Heart left ventricle (tissue), 16 donors: ENCODE measurements at regions not wholly inside any gene's neighbourhood (a gene's known extent, or its start where the extent isn't known, plus 50 kb on each side); places are given as distances from the start of the nearest gene placed in this dataset.
"Not testable (repeated sequence)": the region's sequence is repeated elsewhere in the genome, so short reads cannot be mapped to it uniquely, and the experiment has no call there.

ENCODE experiments used
- ATAC-seq, 4 donors: fragments of 200-7000 bp; cut with Tn5 transposase; one replicate each; pipeline ENCODE4 v1.9.1; 2020 to 2022; ENCODE audit warnings: moderate library complexity in 4 of 4, mild to moderate bottlenecking in 3 of 4, moderate number of reproducible peaks in 1 of 4
- DNase-seq, 5 donors: peaks; one replicate each; pipeline ENCODE4 v3.0.0-alpha.2; 2020
- H3K27ac ChIP-seq, 12 donors: fragments of 200-600 bp; sonication (generic) in 4 of 12; one replicate each; pipeline versions ENCODE4 v1.5.0 to v1.8.0; 2016 to 2022; ENCODE audit warnings: mild to moderate bottlenecking in 2 of 12
- H3K27me3 ChIP-seq, 9 donors: fragments of 200-600 bp; sonication (generic) in 2 of 9; one replicate each; pipeline versions ENCODE4 v1.5.1 to v1.8.0; 2016 to 2022; ENCODE audit warnings: mild to moderate bottlenecking in 3 of 9
- H3K36me3 ChIP-seq, 9 donors: fragments of 200-600 bp; sonication (generic) in 2 of 9; one replicate each; pipeline versions ENCODE4 v1.5.0 to v1.8.0; 2018 to 2022; ENCODE audit warnings: mild to moderate bottlenecking in 2 of 9
- H3K4me1 ChIP-seq, 12 donors: fragments of 200-600 bp; sonication (generic) in 4 of 12; one replicate each; pipeline versions ENCODE4 v1.5.0 to v1.8.0; 2016 to 2022; ENCODE audit warnings: mild to moderate bottlenecking in 3 of 12
- H3K4me3 ChIP-seq, 12 donors: fragments of 200-600 bp; sonication (generic) in 4 of 12; one replicate each; pipeline versions ENCODE4 v1.5.0 to v1.8.0; 2017 to 2022; ENCODE audit warnings: mild to moderate bottlenecking in 9 of 12, moderate library complexity in 4 of 12
- H3K9me3 ChIP-seq, 12 donors: fragments of 200-600 bp; sonication (generic) in 4 of 12; one replicate each; pipeline versions ENCODE4 v1.5.0 to v1.8.0; 2016 to 2022; ENCODE audit warnings: mild to moderate bottlenecking in 1 of 12
- POLR2A ChIP-seq, 2 donors: fragments of 450-650 bp; IDR thresholded peaks; one replicate each; pipeline ENCODE4 v1.6.1; 2017; ENCODE audit warnings: antibody characterized with exemption in 2 of 2, mild to moderate bottlenecking in 2 of 2, moderate library complexity in 2 of 2
- WGBS, 4 donors: extraction: QIAGEN DNeasy Blood & Tissue Kit in 2 of 4; methylation state at CpG; one replicate each; pipeline versions ENCODE4 v1.1.5 to v1.1.7; 2013 to 2018; 5-methylcytosine and 5-hydroxymethylcytosine counted together
- intact Hi-C, 10 donors: fragments of 100-400 bp; cut with DNase I; formaldehyde crosslinking; loops; one replicate each; pipeline versions ENCODE4 v1.11.1 to v1.14.2; 2022
- TF ChIP-seq, protein P1 (sequence below), 12 donors: fragments of 200-600 bp; sonication (generic) in 4 of 12; IDR thresholded peaks; one replicate each; pipeline versions ENCODE4 v1.5.0 to v1.8.0; 2018 to 2022; ENCODE audit warnings: antibody characterized with exemption in 12 of 12, mild to moderate bottlenecking in 5 of 12
- donor health status: ischemic (EF 13 %, LVEDD 7.1; RV severe dilation, severe dysfunction).
- donor health status: healthy with polysubstance abuse.
- donor health status: DM: no; HTN: yes; CAD: no.
- donor health status: DM: no; HTN: no; CAD: no.
- donor health status: ischemic (EF 25% LVEDD 6.9; RV normal size, moderate dysfunction).
- donor health status: ischemic (EF 25% LVEDD 5.7; RV mildly dilated, moderate dysfunction).
- donor health status: healthy.
- donor health status: DM: yes; HTN: yes; CAD: no.
- donor health status: ischemic (EF 35%, LVEDD 5.7; RV mildly dilated, moderate dysfunction).
- donor health status: nonischemic (EF 11% LVEDD 7.7; RV severe dilation, severe dysfunction).
- donor health status: DM: yes; HTN: yes; CAD: no.
- donor health status: PGD.
- donor health status: ischemic (EF 29% LVEDD 5.4; RV normal size, mild dysfunction).
- donor health status: nonischemic (EF 23%, LVEDD 6.1; RV moderate dilation, normal function).

DNA sequence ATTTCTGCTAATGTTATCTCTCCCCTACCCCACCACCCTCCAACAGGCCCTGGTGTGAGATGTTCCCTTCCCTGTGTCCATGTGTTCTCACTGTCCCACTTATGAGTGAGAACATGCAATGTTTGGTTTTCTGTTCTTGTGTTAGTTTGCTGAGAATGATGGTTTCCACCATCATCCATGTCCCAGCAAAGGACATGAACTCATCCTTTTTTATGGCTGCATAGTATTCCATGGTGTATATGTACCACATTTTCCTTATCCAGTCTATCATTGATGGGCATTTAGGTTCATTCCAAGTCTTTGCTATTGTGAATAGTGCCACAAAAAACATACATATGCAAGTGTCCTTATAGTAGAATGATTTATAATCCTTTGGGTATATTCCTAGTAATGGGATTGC is 104.5 kb downstream of the ZNF33B start:
- intact Hi-C loops, H3K4me3 ChIP-seq, H3K27ac ChIP-seq, DNase-seq, H3K4me1 ChIP-seq, H3K27me3 ChIP-seq, ATAC-seq: not testable (repeated sequence)
- Histone ChIP-seq H3K9me3 (peaks cover 0 to 77% (median 41%) of the 10 kb centered on the region in 12 donors), H3K36me3 (peaks cover 0 to 23% (median 0%) of the 10 kb centered on the region in 9 donors)

DNA sequence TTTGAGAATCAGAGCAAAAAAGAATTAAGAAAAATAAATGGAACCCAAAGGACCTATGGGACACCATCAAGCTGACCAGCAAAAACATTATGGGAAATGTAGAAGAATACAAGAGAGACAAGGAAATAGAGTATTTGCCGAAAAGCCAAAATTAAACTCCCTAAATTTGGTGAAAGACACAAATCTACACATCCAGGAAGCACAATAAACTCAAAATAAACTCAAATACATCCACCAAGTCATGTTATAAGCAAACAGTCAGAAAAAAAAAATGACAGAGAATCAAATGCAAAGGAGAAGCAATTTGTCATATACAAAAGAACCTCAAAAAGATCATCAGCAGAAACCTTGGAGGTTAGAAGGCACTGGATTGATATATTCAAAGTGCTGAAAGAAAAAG is 105.4 kb downstream of the ZNF33B start:
- Histone ChIP-seq H3K36me3 (peaks cover 0 to 16% (median 0%) of the 10 kb centered on the region in 9 donors), H3K27me3 (no peaks in the 10 kb centered on the region), H3K4me1 (no peaks in the 10 kb centered on the region), H3K9me3 (peaks cover 0 to 74% (median 41%) of the 10 kb centered on the region in 12 donors), H3K4me3 (no peak overlapping the region), H3K27ac (no peak overlapping the region)
- intact Hi-C loops, result no loop called here
- ATAC-seq, result no peak
- TF ChIP-seq, protein P1, sequence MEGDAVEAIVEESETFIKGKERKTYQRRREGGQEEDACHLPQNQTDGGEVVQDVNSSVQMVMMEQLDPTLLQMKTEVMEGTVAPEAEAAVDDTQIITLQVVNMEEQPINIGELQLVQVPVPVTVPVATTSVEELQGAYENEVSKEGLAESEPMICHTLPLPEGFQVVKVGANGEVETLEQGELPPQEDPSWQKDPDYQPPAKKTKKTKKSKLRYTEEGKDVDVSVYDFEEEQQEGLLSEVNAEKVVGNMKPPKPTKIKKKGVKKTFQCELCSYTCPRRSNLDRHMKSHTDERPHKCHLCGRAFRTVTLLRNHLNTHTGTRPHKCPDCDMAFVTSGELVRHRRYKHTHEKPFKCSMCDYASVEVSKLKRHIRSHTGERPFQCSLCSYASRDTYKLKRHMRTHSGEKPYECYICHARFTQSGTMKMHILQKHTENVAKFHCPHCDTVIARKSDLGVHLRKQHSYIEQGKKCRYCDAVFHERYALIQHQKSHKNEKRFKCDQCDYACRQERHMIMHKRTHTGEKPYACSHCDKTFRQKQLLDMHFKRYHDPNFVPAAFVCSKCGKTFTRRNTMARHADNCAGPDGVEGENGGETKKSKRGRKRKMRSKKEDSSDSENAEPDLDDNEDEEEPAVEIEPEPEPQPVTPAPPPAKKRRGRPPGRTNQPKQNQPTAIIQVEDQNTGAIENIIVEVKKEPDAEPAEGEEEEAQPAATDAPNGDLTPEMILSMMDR (IDR thresholded peaks at IDR 0.05), result no peak
- no peak for TF ChIP-seq POLR2A (IDR thresholded peaks at IDR 0.05)
- 95 to 100% (median 96%) methylated on average over 1 of the region's 1 CpG for WGBS, 4 donors
- no peak for DNase-seq

GRCh38 chr10:42523098-42523497 is 115.3 kb downstream of the ZNF33B start:
- no peak overlapping the region for H3K27ac ChIP-seq

GRCh38 chr10:42519761-42520460 is 118.5 kb downstream of the ZNF33B start:
- DNase-seq (no peak), ATAC-seq (no peak)
- WGBS, 4 donors, result 88 to 99% (median 95%) methylated on average over 5 of the region's 5 CpGs
- Histone ChIP-seq H3K36me3 (peaks cover 3 to 56% (median 44%) of the 10 kb centered on the region in 9 donors), H3K4me1 (no peaks in the 10 kb centered on the region), H3K4me3 (no peak overlapping the region), H3K27me3 (no peaks in the 10 kb centered on the region), H3K27ac (no peak overlapping the region), H3K9me3 (peaks cover 0 to 100% (median 97%) of the 10 kb centered on the region in 12 donors)
- TF ChIP-seq, protein P1 (IDR thresholded peaks at IDR 0.05), result no peak
- TF ChIP-seq POLR2A (IDR thresholded peaks at IDR 0.05), result no peak
- intact Hi-C loops, result no loop called here

More at GRCh38 chr10:42523098-42523497, 115.3 kb downstream of the ZNF33B start:
- intact Hi-C loops, result no loop called here
- Histone ChIP-seq H3K36me3 (peaks cover 3 to 68% (median 44%) of the 10 kb centered on the region in 9 donors), H3K4me3 (no peak overlapping the region), H3K27me3 (no peaks in the 10 kb centered on the region), H3K4me1 (no peaks in the 10 kb centered on the region), H3K9me3 (peaks cover 0 to 92% (median 75%) of the 10 kb centered on the region in 12 donors)
- ATAC-seq, result no peak
- 95 to 99% (median 97%) methylated on average over 2 of the region's 2 CpGs for WGBS, 4 donors
- DNase-seq, result no peak
- TF ChIP-seq, protein P1 (IDR thresholded peaks at IDR 0.05), result no peak
- no peak for TF ChIP-seq POLR2A (IDR thresholded peaks at IDR 0.05)

DNA sequence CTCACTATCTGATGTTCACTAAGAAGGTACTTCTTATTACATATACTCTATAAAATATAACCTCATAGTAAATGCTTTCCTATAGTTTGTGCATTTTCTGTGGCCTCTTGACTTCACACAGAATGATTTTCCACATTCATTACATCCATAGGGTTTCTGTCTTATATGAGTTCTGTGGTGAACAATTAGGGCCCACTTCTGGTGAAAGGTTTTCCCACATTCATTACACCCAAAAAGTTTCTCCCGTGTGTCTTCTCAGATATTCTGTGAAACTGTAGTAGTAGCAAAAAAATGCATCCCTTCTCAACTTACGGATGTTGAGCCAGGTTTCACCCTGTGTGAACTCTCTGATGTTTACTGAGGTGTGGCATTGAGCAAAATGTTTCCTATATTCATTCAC is 119.3 kb downstream of the ZNF33B start:
- 95 to 98% (median 97%) methylated on average over 2 of the region's 2 CpGs for WGBS, 4 donors
- peaks cover 0 to 100% (median 99%) of the 10 kb centered on the region in 12 donors for H3K9me3 ChIP-seq
- no peak for DNase-seq
- H3K4me3 ChIP-seq, result no peak overlapping the region
- no peaks in the 10 kb centered on the region for H3K27me3 ChIP-seq
- intact Hi-C loops, result no loop called here
- no peak overlapping the region for H3K27ac ChIP-seq
- ATAC-seq, result no peak
- TF ChIP-seq, protein P1 (IDR thresholded peaks at IDR 0.05), result no peak
- TF ChIP-seq POLR2A (IDR thresholded peaks at IDR 0.05), result no peak
- H3K36me3 ChIP-seq, result peaks cover 3 to 48% (median 39%) of the 10 kb centered on the region in 9 donors
- H3K4me1 ChIP-seq, result no peaks in the 10 kb centered on the region
